ENCODE measurements at regions not wholly inside any gene's neighbourhood (a gene's known extent, or its start where the extent isn't known, plus 50 kb on each side); places are given as distances from the start of the nearest gene placed in this dataset.
A peak's percentile ranks its signal among the peaks of the same experiment; 100 is the strongest.
"Not testable (repeated sequence)": the region's sequence is repeated elsewhere in the genome, so short reads cannot be mapped to it uniquely, and the experiment has no call there.

DNA sequence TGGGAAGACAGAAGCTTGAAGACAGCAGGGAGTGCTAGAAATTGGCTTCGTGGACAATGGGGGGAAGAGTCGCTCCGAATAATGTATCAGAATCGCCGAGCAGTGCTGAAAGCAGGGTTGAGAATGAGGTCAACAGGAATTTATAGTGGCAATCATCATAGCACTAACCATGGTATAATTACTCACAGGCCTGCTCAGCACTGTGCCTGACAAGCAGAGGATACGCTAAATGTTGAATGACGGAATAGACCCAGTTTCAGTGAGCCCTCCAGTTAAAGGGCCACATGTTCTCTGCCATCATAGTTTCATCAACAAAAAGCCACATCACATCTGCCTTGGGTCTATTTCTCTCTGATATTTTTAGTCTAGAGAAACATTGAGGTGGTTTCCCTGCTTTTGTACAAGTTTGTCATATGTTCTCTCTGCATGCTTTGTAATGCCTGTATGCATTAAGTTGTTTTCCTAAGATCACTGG, 130.3 kb upstream of the EGLN3 start:
- Histone ChIP-seq H2AFZ (ENCODE audit: low read length) (no peak overlapping the region), H3K27ac (ENCODE audit: extremely low read length, insufficient read depth, low read length) (no peak overlapping the region), H3K9ac (ENCODE audit: insufficient read depth, low read depth, low read length) (0 out of 2 replicates have a peak overlapping the region, but pooled peaks have one; percentile 0), H4K20me1 (ENCODE audit: insufficient read depth, low read length) (no peaks in the 10 kb centered on the region), H3K4me2 (ENCODE audit: low read depth, low read length) (peak overlapping the region; percentile 54), H3K4me1 (ENCODE audit: insufficient read depth, low read length) (peaks cover 19% of the 10 kb centered on the region), H3K36me3 (replicated peaks in 1 of 2; ENCODE audit: control insufficient read depth in 1 of 2, insufficient read depth in 2 of 2, low read length in 2 of 2) (no peaks in the 10 kb centered on the region), H3K9me3 (ENCODE audit: low read length) (no peaks in the 10 kb centered on the region), H3K79me2 (ENCODE audit: insufficient read depth, low read length) (no peaks in the 10 kb centered on the region), H3K4me3 (replicated peaks in 1 of 3; ENCODE audit: insufficient read depth in 1 of 3, low read depth in 2 of 3, low read length in 3 of 3) (no peak overlapping the region), H3K27me3 (ENCODE audit: control insufficient read depth in 1 of 2, insufficient read depth in 2 of 2, low read length in 2 of 2) (peaks cover 0 to 9% of the 10 kb centered on the region in 2 experiments; a peak in 2 of 5 replicates)
- DNase-seq (ENCODE audit: low spot score) (no peak), ATAC-seq (peak; percentile 17; the same call in 2 of the 3 replicates), FAIRE-seq (no peak)
- TF ChIP-seq, protein P1, sequence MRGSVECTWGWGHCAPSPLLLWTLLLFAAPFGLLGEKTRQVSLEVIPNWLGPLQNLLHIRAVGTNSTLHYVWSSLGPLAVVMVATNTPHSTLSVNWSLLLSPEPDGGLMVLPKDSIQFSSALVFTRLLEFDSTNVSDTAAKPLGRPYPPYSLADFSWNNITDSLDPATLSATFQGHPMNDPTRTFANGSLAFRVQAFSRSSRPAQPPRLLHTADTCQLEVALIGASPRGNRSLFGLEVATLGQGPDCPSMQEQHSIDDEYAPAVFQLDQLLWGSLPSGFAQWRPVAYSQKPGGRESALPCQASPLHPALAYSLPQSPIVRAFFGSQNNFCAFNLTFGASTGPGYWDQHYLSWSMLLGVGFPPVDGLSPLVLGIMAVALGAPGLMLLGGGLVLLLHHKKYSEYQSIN (CRISPR knock-in tag; IDR thresholded peaks at IDR 0.05; ENCODE audit: borderline replicate concordance) = peak; percentile 81; the same call in 1 of the 2 replicates
- TF ChIP-seq SNRNP70 (IDR thresholded peaks at IDR 0.05; ENCODE audit: low read depth, low read length) (no peak), MYNN (CRISPR knock-in tag; IDR thresholded peaks at IDR 0.05; ENCODE audit: low read depth) (no peak), SNAPC2 (CRISPR knock-in tag; IDR thresholded peaks at IDR 0.05) (no peak), MIXL1 (CRISPR knock-in tag; IDR thresholded peaks at IDR 0.05) (0 out of 2 replicates have a peak, but pooled peaks have one; percentile 8)
- ChIA-PET CTCF (ENCODE audit: low intra/inter-chr PET ratio, low total read pairs) (no interaction called here), POLR2A (interaction anchor here (1.2 to 2.0 kb wide), 4 partner anchors 17 to 37 kb away, joined by 3 to 6 read pairs (median 4); no protein-coding TSS in a partner anchor)
- intact Hi-C loops (cut with micrococcal nuclease; ENCODE audit: unreplicated experiment) (no loop called here), in situ Hi-C loops (cut with HindIII; ENCODE audit: extremely low pct_ligation_motif_present, low pct_unique_long_range_greater_than_20kb) (no loop called here)
- 83% methylated on average over 7 of the region's 7 CpGs for WGBS (ENCODE audit: low lambda C conversion rate)
- BruUV-seq (replicated peaks) = no TSS peak

DNA sequence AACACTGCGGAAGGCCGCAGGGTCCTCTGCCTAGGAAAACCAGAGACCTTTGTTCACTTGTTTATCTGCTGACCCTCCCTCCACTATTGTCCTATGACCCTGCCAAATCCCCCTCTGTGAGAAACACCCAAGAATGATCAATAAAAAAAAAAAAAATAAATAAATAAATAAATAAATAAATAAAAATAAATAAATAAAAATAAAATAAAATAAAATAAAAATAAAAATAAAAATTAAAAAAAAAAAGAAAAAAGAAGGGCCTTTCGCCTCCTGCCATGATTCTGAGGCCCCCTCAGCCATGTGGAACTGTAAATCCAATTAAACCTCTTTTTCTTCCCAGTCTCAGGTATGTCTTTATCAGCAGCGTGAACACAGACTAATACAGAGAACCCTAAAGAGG, 128.8 kb upstream of the EGLN3 start:
- H2AFZ ChIP-seq (ENCODE audit: low read length); DNase-seq (ENCODE audit: low spot score); H3K27ac ChIP-seq (ENCODE audit: extremely low read length, insufficient read depth, low read length); intact Hi-C loops (cut with micrococcal nuclease; ENCODE audit: unreplicated experiment); H3K36me3 ChIP-seq (replicated peaks in 1 of 2; ENCODE audit: control insufficient read depth in 1 of 2, insufficient read depth in 2 of 2, low read length in 2 of 2); H3K9ac ChIP-seq (ENCODE audit: insufficient read depth, low read depth, low read length); H3K4me3 ChIP-seq (replicated peaks in 1 of 3; ENCODE audit: insufficient read depth in 1 of 3, low read depth in 2 of 3, low read length in 3 of 3); H4K20me1 ChIP-seq (ENCODE audit: insufficient read depth, low read length); H3K9me3 ChIP-seq (ENCODE audit: low read length); BruUV-seq (replicated peaks); CTCF ChIA-PET (ENCODE audit: low intra/inter-chr PET ratio, low total read pairs); ATAC-seq; H3K27me3 ChIP-seq (ENCODE audit: control insufficient read depth in 1 of 2, insufficient read depth in 2 of 2, low read length in 2 of 2); H3K4me2 ChIP-seq (ENCODE audit: low read depth, low read length); in situ Hi-C loops (cut with HindIII; ENCODE audit: extremely low pct_ligation_motif_present, low pct_unique_long_range_greater_than_20kb); H3K79me2 ChIP-seq (ENCODE audit: insufficient read depth, low read length); POLR2A ChIA-PET; FAIRE-seq: not testable (repeated sequence)
- H3K4me1 ChIP-seq (ENCODE audit: insufficient read depth, low read length) = peaks cover 19% of the 10 kb centered on the region
- 60% methylated on average over 2 of the region's 4 CpGs for WGBS (ENCODE audit: low lambda C conversion rate)

Data from HepG2 (cell line).